GM12891 (cell line): ENCODE measurements at regions not wholly inside any gene's neighbourhood (a gene's known extent, or its start where the extent isn't known, plus 50 kb on each side); places are given as distances from the start of the nearest gene placed in this dataset.

ENCODE experiments used
- DNase-seq: peaks from one replicate; pipeline ENCODE4 v3.0.0; 2011; ENCODE audit warnings: low spot score; ENCODE audit not compliant: insufficient read length
- FAIRE-seq: peaks from 2 replicates; lab custom pipeline; 2011; peaks lifted over from hg19 to GRCh38; lab: Jason Lieb, UNC
- PAX5 ChIP-seq: IDR thresholded peaks from 2 replicates; pipeline ENCODE4 v1.6.1; 2011; ENCODE audit warnings: low read length, moderate library complexity, mild to moderate bottlenecking; ENCODE audit not compliant: insufficient read depth, severe bottlenecking
- POLR2A ChIP-seq: IDR thresholded peaks from 2 replicates; pipeline ENCODE4 v1.6.1; 2011; ENCODE audit warnings: low read depth, low read length, control low read depth
- POLR2AphosphoS5 ChIP-seq: IDR thresholded peaks from 2 replicates; pipeline ENCODE4 v1.6.1; 2011; ENCODE audit warnings: low read depth, low read length, control low read depth
- POU2F2 ChIP-seq: IDR thresholded peaks from 2 replicates; pipeline ENCODE4 v1.6.1; 2011; ENCODE audit warnings: low read depth, mild to moderate bottlenecking, control low read depth, low read length, moderate library complexity
- SPI1 ChIP-seq: IDR thresholded peaks from 2 replicates; pipeline ENCODE4 v1.6.1; 2011; ENCODE audit warnings: low read depth, low read length, control low read depth
- TAF1 ChIP-seq: IDR thresholded peaks from 2 replicates; pipeline ENCODE4 v1.6.1; 2011; ENCODE audit warnings: low read depth, low read length, control low read depth

DNA sequence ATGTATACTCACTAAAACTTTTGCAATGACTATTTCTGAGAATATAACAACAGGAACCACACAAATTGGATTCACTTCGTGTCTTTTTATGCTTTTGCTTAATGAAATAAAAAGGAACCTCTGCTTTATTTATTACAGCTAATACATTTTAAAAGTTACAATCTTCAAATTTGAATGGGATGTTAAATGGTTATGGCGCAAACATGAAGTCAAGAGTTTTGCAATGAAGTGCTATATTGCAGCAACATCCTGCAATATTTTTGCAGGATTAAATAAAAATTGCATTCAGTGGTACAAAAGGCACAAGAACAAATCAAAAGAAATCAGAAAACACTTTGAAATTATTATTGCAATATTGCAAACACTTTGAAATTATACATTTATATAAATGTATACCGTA is 1519.0 kb upstream of the MIR17HG start:
- TF ChIP-seq POLR2AphosphoS5: no peak
- no peak for TF ChIP-seq SPI1
- TF ChIP-seq PAX5: no peak
- DNase-seq (no peak), FAIRE-seq (no peak)

DNA sequence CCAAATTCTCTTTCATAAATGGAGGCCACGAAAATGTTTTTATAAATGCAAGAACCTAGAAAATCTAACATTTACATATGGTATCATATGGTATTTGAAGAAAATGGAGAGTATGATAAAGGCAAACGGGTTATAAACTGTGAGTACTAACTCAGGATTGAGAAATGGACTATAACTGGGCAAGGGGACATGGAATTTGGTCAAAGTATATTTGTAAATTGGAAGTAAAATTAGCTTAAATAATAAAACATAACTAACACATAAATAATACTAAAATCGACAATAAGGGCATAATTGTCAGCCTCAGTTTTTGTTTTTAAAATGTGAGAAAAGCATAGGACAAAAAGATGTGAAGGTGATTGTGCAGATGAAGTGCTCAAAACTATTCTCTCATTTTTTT is 1516.3 kb upstream of the MIR17HG start:
- FAIRE-seq: no peak
- TF ChIP-seq TAF1 (no peak), POU2F2 (no peak), PAX5 (no peak), POLR2A (no peak), POLR2AphosphoS5 (no peak), SPI1 (no peak)
- DNase-seq: no peak

DNA sequence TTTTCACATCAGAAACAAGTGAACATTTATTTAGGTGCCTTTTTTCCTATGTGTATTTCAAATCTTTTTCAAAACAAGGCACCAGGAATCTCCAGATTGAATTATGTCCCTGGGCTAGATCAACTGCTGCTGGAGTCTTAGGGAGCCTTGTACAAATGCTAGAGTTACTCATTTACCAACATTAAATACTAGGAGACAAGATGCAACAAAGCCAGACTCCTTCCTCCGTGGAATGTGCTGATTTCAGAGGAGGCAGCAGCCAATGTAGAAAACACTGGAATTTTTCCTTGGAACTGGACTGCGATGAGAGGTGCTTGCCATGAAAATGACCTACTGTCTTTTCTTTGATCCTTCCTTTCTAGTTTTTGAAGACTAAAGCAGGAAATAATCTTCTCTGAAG is 1514.7 kb upstream of the MIR17HG start:
- DNase-seq (no peak), FAIRE-seq (no peak)
- TF ChIP-seq POLR2A: no peak
- no peak for TF ChIP-seq TAF1
- TF ChIP-seq SPI1: no peak
- no peak for TF ChIP-seq POLR2AphosphoS5
- no peak for TF ChIP-seq PAX5
- no peak for TF ChIP-seq POU2F2

DNA sequence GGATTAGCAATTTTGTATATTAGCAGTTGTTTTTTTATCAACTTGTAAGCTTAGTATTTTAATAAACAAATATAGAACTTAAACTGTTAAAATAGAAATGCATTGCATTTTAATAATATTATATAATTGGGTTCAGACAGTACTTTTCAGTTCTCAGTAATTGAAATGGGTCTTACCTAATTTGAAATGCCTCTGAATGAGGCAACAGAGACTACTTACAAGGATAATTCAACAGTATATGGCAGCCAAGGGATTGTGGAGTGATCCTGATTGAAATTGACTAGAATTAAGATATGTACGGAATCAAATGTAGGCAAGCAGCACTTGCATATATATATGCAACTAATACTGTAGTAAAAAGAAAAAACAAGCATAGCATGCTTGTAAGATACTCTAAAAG is 1503.9 kb upstream of the MIR17HG start:
- TF ChIP-seq POLR2A (no peak), POLR2AphosphoS5 (no peak)
- FAIRE-seq (no peak), DNase-seq (no peak)

DNA sequence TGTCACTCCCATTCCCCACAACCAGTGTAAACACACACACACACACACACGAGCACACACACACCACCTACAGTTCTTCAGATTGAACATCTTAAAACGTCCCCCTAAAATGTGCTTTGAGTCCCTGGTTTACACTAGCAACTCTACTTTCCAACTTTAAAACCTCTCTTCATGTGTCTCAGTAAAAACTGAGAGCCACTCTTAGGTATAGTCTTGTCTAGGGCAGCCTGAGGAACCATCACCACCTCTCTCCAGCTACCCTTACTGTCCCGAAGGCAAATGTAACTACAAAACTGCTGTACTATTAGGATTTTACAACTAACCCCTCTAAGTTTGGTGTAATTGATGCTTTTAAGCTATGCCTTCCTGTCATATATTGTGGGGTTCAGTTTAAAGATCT is 1501.6 kb upstream of the MIR17HG start:
- TF ChIP-seq PAX5 (no peak), TAF1 (no peak), SPI1 (no peak), POLR2AphosphoS5 (no peak), POLR2A (no peak), POU2F2 (no peak)
- DNase-seq (no peak), FAIRE-seq (no peak)

DNA sequence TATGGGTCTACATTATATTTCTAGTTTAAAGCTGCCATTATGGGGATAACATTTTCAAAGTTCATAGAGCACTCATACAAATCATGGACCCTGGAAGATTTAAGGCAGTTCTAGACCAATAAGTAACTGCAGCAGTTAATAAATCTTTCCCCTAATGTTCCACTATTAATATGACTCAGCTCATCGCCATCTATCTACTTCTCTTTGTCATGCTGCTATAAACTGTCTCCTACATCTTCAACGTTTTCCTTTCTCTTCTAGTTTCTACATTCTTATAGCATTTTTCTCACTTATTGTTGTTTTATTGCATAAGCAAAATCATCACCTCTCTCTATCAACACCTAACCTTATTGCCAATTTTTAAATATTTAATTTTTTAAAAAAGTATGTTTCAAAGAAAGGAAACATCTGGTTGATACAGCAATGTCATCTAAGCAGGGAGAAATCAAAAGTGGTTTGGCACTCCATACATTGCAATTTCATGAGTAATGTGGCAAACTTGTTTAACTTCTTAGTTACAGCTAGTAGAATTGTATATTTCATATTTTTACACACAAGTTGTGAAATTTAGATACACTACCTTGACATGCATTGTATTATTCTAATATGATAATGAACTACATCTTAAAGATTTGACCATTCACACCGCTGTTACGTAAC is 1500.4 kb upstream of the MIR17HG start:
- FAIRE-seq: no peak
- no peak for DNase-seq
- TF ChIP-seq POLR2AphosphoS5 (no peak), SPI1 (no peak), POU2F2 (no peak), POLR2A (no peak), PAX5 (no peak), TAF1 (no peak)

DNA sequence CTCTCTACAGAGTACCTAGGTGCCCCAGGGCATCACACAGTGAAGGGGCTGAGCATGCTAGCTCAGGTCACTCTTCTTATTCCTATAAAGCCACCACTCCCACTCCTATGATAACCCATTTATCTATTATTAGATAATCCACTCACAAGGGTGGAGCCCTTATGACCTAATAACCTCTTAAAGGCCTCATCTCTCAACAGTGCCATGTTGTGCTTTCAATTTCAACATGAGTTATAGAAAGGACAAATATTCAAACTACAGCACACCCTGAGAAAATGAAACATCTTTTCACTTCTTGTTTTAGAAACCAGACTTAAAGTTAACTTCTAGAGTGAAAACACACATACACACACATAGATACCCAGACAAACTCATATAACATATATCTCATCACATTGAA is 1494.9 kb upstream of the MIR17HG start:
- DNase-seq: no peak
- no peak for FAIRE-seq
- TF ChIP-seq POLR2AphosphoS5 (no peak), SPI1 (peak; percentile 28; the same call in 1 of the 2 replicates)

DNA sequence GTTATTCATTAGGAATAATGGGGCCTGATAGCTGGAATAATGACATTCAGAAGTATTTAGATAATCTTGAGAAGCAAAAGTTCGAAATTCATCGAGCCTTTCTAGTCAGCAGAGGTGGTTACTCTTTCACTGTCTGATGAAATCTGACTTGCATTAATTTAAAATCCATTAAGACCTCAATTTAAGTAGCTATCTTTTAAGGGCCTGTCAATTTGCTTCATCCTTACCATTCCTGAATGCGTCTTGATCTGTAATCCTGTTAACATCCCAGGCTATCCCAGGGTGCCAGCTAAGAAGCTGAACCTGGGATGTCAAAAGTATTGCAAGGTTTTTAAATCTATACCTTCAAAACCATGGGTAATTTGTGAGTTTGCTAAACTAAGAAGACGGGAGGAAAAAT is 1491.0 kb upstream of the MIR17HG start:
- DNase-seq (no peak), FAIRE-seq (no peak)
- TF ChIP-seq SPI1 (no peak), POLR2AphosphoS5 (no peak), TAF1 (no peak), POU2F2 (no peak), PAX5 (no peak), POLR2A (no peak)

DNA sequence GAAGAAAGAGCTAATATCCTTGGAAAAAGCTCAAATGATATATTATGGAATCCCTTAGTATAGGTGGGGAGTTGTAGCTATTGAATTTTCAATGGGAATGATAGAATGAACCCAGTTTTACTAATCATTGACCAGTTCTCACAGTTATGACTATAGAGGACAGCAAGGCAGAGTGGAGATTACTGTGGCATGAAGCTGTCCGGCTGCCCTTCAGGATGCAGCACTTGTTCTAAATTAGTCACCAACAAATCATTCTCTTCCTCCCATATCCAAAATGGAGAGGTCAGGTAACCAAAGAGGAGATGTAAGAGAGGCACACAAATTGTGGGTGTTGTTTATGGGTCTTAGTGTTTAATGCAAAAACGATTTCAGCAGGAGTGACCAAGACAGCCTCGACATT is 1490.0 kb upstream of the MIR17HG start:
- FAIRE-seq: no peak
- TF ChIP-seq POLR2AphosphoS5 (no peak), TAF1 (no peak), POU2F2 (no peak), SPI1 (no peak), POLR2A (no peak), PAX5 (no peak)
- no peak for DNase-seq

DNA sequence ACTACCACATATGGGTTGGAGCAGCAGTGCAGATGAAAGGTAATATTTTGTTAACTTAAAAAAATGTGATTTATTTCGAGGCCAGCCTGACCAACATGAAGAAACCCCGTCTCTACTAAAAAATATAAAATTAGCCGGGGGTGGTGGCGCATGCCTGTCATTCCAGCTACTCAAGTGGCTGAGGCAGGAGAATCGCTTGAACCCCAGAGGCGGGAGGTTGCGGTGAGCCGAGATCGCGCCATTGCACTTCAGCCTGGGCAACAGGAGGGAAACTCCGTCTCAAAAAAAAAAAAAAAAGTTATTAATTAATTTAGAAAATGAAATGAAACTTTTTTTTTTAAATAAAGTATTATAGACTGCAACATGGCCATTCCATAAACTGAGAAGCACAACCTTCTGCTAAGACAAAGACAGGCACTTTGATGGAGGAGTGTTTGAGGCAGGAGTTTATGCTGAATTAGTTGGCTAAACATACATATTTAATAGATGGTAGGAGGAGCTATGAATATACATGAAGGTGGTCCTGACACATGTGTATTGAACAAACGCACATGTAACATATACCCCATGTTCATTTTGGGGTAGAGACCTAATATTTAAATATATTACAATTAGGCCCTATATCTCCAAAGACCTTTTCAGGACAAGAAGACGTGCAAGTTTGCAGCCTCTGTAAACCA is 1485.3 kb upstream of the MIR17HG start:
- DNase-seq: no peak
- TF ChIP-seq POLR2AphosphoS5 (no peak), POLR2A (no peak), POU2F2 (no peak), PAX5 (no peak), SPI1 (no peak), TAF1 (no peak)
- no peak for FAIRE-seq
